IMR-90 (cell line): ENCODE measurements at regions not wholly inside any gene's neighbourhood (a gene's known extent, or its start where the extent isn't known, plus 50 kb on each side); places are given as distances from the start of the nearest gene placed in this dataset.

Experiments used
- ATAC-seq: fragments of 200-7000 bp; cut with Tn5 transposase; 2 replicates; pipeline ENCODE4 v1.9.1; 2020; ENCODE audit warnings: low read depth, mild to moderate bottlenecking, moderate library complexity
- BruUV-seq: library from RNA; stranded (reverse); fragments of 400-500 nt; replicated peaks from 2 replicates; lab custom pipeline; 2021; lab: Mats Ljungman, UMichigan
- CTCF ChIA-PET: fragments of 300-600 bp; formaldehyde crosslinking; extraction: SDS; loops from one replicate; lab custom pipeline; 2021; ENCODE audit warnings: antibody characterized with exemption; lab: Yijun Ruan, JAX
- POLR2A ChIA-PET: fragments of 300-600 bp; sonication (Branson Sonifier 250); formaldehyde crosslinking; loops from one replicate; lab custom pipeline; 2022; ENCODE audit warnings: antibody characterized with exemption; ENCODE audit not compliant: unreplicated experiment; lab: Charles Lee
- DNase-seq: peaks from one replicate; pipeline ENCODE4 v3.0.0; 2013
- H2AFZ ChIP-seq: replicated peaks from 2 replicates; pipeline ENCODE3; 2013; ENCODE audit warnings: low read length, mild to moderate bottlenecking; ENCODE audit not compliant: poor library complexity
- H2AK5ac ChIP-seq: 2 replicates; pipeline ENCODE4 v1.6.1; 2013; ENCODE audit warnings: low read depth, low read length, inconsistent platforms
- H2AK9ac ChIP-seq: replicated peaks from 2 replicates; pipeline ENCODE3; 2013; ENCODE audit warnings: mild to moderate bottlenecking, low read depth, low read length, moderate library complexity; ENCODE audit not compliant: poor library complexity
- H2BK120ac ChIP-seq: 2 replicates; pipeline ENCODE4 v1.6.1; 2013; ENCODE audit warnings: low read depth, low read length, inconsistent platforms
- H2BK15ac ChIP-seq: 3 replicates; pipeline ENCODE4 v1.6.1; 2013; ENCODE audit warnings: low read depth, low read length, inconsistent platforms
- H2BK20ac ChIP-seq: 2 replicates; pipeline ENCODE4 v1.6.1; 2013; ENCODE audit warnings: low read depth, mild to moderate bottlenecking, inconsistent platforms, low read length, moderate library complexity
- H2BK5ac ChIP-seq: 2 replicates; pipeline ENCODE4 v1.6.1; 2013; ENCODE audit warnings: mild to moderate bottlenecking, low read depth, low read length, inconsistent platforms; ENCODE audit not compliant: poor library complexity, severe bottlenecking
- H3K14ac ChIP-seq: replicated peaks from 2 replicates; pipeline ENCODE4 v1.6.1; 2013; ENCODE audit warnings: low read depth, low read length, inconsistent platforms
- H3K18ac ChIP-seq: 2 replicates; pipeline ENCODE4 v1.6.1; 2013; ENCODE audit warnings: low read depth, low read length, control low read depth
- H3K23ac ChIP-seq: 2 replicates; pipeline ENCODE4 v1.6.1; 2013; ENCODE audit warnings: low read depth, low read length, inconsistent platforms
- H3K27ac ChIP-seq: 2 replicates; pipeline ENCODE4 v1.5.1; 2013; ENCODE audit warnings: mild to moderate bottlenecking, control low read depth, low read length; ENCODE audit not compliant: insufficient read depth
- H3K27me3 ChIP-seq: 2 replicates; pipeline ENCODE4 v1.6.1; 2013; ENCODE audit warnings: low read length; ENCODE audit not compliant: control insufficient read depth, insufficient read depth
- H3K36me3 ChIP-seq: 2 replicates; pipeline ENCODE4 v1.6.1; 2013; ENCODE audit warnings: low read length, mixed read lengths; ENCODE audit not compliant: control insufficient read depth, insufficient read depth
- H3K4ac ChIP-seq: 2 replicates; pipeline ENCODE4 v1.6.1; 2013; ENCODE audit warnings: low read depth, low read length, inconsistent platforms
- H3K4me1 ChIP-seq: 2 replicates; pipeline ENCODE4 v1.6.1; 2013; ENCODE audit warnings: low read length, mixed read lengths; ENCODE audit not compliant: control insufficient read depth, insufficient read depth
- H3K4me2 ChIP-seq: 2 replicates; pipeline ENCODE4 v1.6.1; 2013; ENCODE audit warnings: low read depth, mild to moderate bottlenecking, control low read depth, low read length, moderate library complexity
- H3K4me3 ChIP-seq: 2 replicates; pipeline ENCODE4 v1.5.1; 2013; ENCODE audit warnings: low read depth, mild to moderate bottlenecking, control low read depth, low read length, moderate library complexity; ENCODE audit not compliant: insufficient read depth
- H3K56ac ChIP-seq: 2 replicates; pipeline ENCODE4 v1.6.1; 2013; ENCODE audit warnings: low read length, inconsistent platforms; ENCODE audit not compliant: insufficient read depth; ENCODE audit errors: extremely low read depth
- H3K79me1 ChIP-seq, 2 experiments: 2 replicates each; pipeline ENCODE4 v1.6.1; 2013; ENCODE audit warnings: low read length in 2 of 2, inconsistent platforms in 1 of 2, low read depth in 1 of 2
- H3K9ac ChIP-seq: 2 replicates; pipeline ENCODE4 v1.6.1; 2013; ENCODE audit warnings: low read depth, low read length, control low read depth
- H3K9me1 ChIP-seq: 2 replicates; pipeline ENCODE4 v1.6.1; 2013; ENCODE audit warnings: low read length, inconsistent platforms; ENCODE audit not compliant: insufficient read depth
- H3K9me3 ChIP-seq: 2 replicates; pipeline ENCODE4 v1.6.1; 2013; ENCODE audit warnings: low read length; ENCODE audit not compliant: control insufficient read depth, insufficient read depth
- H4K20me1 ChIP-seq: 2 replicates; pipeline ENCODE4 v1.6.1; 2013; ENCODE audit warnings: low read length, inconsistent platforms; ENCODE audit not compliant: insufficient read depth
- H4K5ac ChIP-seq: 2 replicates; pipeline ENCODE4 v1.6.1; 2013; ENCODE audit warnings: mild to moderate bottlenecking, low read depth, low read length, control low read depth
- H4K8ac ChIP-seq, 2 experiments: 2 replicates each; pipeline ENCODE4 v1.6.1; 2013; ENCODE audit warnings: low read depth in 2 of 2, low read length in 2 of 2, control low read depth in 1 of 2, inconsistent platforms in 1 of 2
- H4K91ac ChIP-seq: 2 replicates; pipeline ENCODE4 v1.6.1; 2013; ENCODE audit warnings: low read depth, low read length, inconsistent platforms; ENCODE audit not compliant: insufficient read depth
- BHLHE40 ChIP-seq: fragments of 150-350 bp; IDR thresholded peaks from 2 replicates; pipeline ENCODE4 v1.6.1; 2016; ENCODE audit warnings: mild to moderate bottlenecking, low read depth, low read length
- CEBPB ChIP-seq: IDR thresholded peaks from 2 replicates; pipeline ENCODE4 v1.6.1; 2012; ENCODE audit warnings: low read depth, low read length, improper control_type of control experiment
- CHD1 ChIP-seq: IDR thresholded peaks from 2 replicates; pipeline ENCODE4 v1.6.1; 2012; ENCODE audit warnings: low read depth, low read length, improper control_type of control experiment
- MAZ ChIP-seq: IDR thresholded peaks from 2 replicates; pipeline ENCODE4 v1.6.1; 2012; ENCODE audit warnings: low read depth, mild to moderate bottlenecking, low read length, improper control_type of control experiment, moderate library complexity, borderline replicate concordance
- MXI1 ChIP-seq: IDR thresholded peaks from 2 replicates; pipeline ENCODE4 v1.6.1; 2012; ENCODE audit warnings: low read depth, mild to moderate bottlenecking, low read length, moderate library complexity, borderline replicate concordance
- NFE2L2 ChIP-seq: fragments of 150-350 bp; IDR thresholded peaks from 2 replicates; pipeline ENCODE4 v1.6.1; 2016; ENCODE audit warnings: low read depth, mild to moderate bottlenecking, low read length
- WGBS, 2 experiments: methylation state at CpG; one replicate each; pipeline versions ENCODE4 v1.1.5 to v1.1.7; 2013; ENCODE audit warnings: missing lambda C conversion rate in 2 of 2; ENCODE audit not compliant: insufficient read length in 1 of 2; ENCODE audit errors: extremely low coverage in 2 of 2; 5-methylcytosine and 5-hydroxymethylcytosine counted together
- dilution Hi-C: fragments of 300-500 bp; cut with HindIII; formaldehyde crosslinking; loops from one replicate; pipeline ENCODE4 v1.14.3; 2018; ENCODE audit warnings: low sequenced_read_pairs; ENCODE audit not compliant: unreplicated experiment
- in situ Hi-C: fragments of 300-500 bp; cut with MboI; formaldehyde crosslinking; loops from 3 replicates; pipeline ENCODE4 v1.14.3; 2019; ENCODE audit warnings: low sequenced_read_pairs, inconsistent platforms, mixed read lengths
- intact Hi-C: fragments of 100-400 bp; cut with micrococcal nuclease; formaldehyde crosslinking; loops from 2 replicates; pipeline ENCODE4 v1.10.0; 2022

DNA sequence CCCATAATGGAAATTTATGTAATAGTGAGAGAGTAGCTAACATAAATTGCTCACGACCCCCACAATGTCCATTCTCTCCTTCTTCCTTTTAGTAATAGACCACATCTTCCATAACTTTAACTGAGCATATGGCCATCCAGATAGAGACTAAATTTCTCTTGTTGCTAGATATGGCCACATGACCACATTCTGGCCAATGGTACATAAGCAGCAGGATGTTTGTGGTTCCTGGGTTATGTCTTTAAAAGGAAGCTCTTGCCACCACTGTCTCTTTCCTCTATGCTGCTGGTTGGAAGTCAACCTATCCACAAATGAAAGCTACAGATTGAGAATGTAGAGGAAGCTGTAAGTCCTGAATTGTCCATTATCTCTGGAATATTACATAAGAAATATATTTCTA is 59.7 kb upstream of the NPHP3 start:
- ChIA-PET CTCF (no interaction called here), POLR2A (no interaction called here)
- no peak overlapping the region for H3K9ac ChIP-seq
- H3K9me1 ChIP-seq: no peaks in the 10 kb centered on the region
- no peaks in the 10 kb centered on the region; the same call in 1 of the 2 replicates for H3K27me3 ChIP-seq
- no peaks in the 10 kb centered on the region for H3K9me3 ChIP-seq
- H2BK5ac ChIP-seq: no peak overlapping the region
- dilution Hi-C loops: no loop called here
- no peaks in the 10 kb centered on the region for H3K79me1 ChIP-seq
- no peak overlapping the region for H3K56ac ChIP-seq
- no peak overlapping the region for H3K27ac ChIP-seq
- no peak overlapping the region for H3K4me3 ChIP-seq
- DNase-seq: no peak
- no peak overlapping the region for H4K5ac ChIP-seq
- in situ Hi-C loops: no loop called here
- no peak overlapping the region for H3K23ac ChIP-seq
- intact Hi-C loops: no loop called here
- no peak overlapping the region for H3K18ac ChIP-seq
- H2AK5ac ChIP-seq: no peak overlapping the region
- no peak overlapping the region for H2BK15ac ChIP-seq
- no peak overlapping the region for H2BK120ac ChIP-seq
- H3K14ac ChIP-seq: no peak overlapping the region
- no peak overlapping the region for H3K4me2 ChIP-seq
- H4K91ac ChIP-seq: no peak overlapping the region
- no peak overlapping the region for H3K4ac ChIP-seq
- no TSS peak for BruUV-seq
- no peak overlapping the region for H2AFZ ChIP-seq
- TF ChIP-seq NFE2L2 (no peak), MXI1 (no peak), BHLHE40 (no peak), MAZ (no peak), CHD1 (no peak), CEBPB (no peak)
- no peak overlapping the region for H4K8ac ChIP-seq
- no peak overlapping the region for H2AK9ac ChIP-seq
- H3K36me3 ChIP-seq: no peaks in the 10 kb centered on the region
- WGBS, 2 experiments: no CpG with 5 or more reads among the region's 1 CpG
- ATAC-seq: no peak
- no peaks in the 10 kb centered on the region for H4K20me1 ChIP-seq
- no peak overlapping the region for H2BK20ac ChIP-seq
- H3K4me1 ChIP-seq: no peaks in the 10 kb centered on the region
